Endothelial cell of umbilical vein (primary cell): ENCODE measurements at regions not wholly inside any gene's neighbourhood (a gene's known extent, or its start where the extent isn't known, plus 50 kb on each side); places are given as distances from the start of the nearest gene placed in this dataset.

Experiments
- BruUV-seq: library from RNA; stranded (reverse); fragments of 400-500 nt; replicated peaks from 2 replicates; lab custom pipeline; 2021; lab: Mats Ljungman, UMichigan
- CTCF ChIA-PET: fragments of 300-600, 350-600 bp; sonication (Branson Sonifier 250); formaldehyde crosslinking; loops from one replicate; lab custom pipeline; 2021; ENCODE audit warnings: antibody characterized with exemption, inconsistent platforms; lab: Charles Lee
- POLR2A ChIA-PET: fragments of 300-600, 350-600 bp; sonication (Branson Sonifier 250); formaldehyde crosslinking; loops from one replicate; lab custom pipeline; 2021; ENCODE audit warnings: antibody characterized with exemption, inconsistent platforms; lab: Charles Lee
- DNase-seq: peaks from one replicate; pipeline ENCODE4 v3.0.0-alpha.2; 2011; ENCODE audit warnings: low read depth, low spot score
- FAIRE-seq: peaks from 2 replicates; lab custom pipeline; 2011; peaks lifted over from hg19 to GRCh38; lab: Jason Lieb, UNC
- H2AFZ ChIP-seq: 2 replicates; pipeline ENCODE4 v1.6.0; 2012; ENCODE audit warnings: low read depth, low read length, control low read depth, inconsistent platforms
- H3K27ac ChIP-seq: 2 replicates; pipeline ENCODE4 v1.5.1; 2011; ENCODE audit warnings: low read depth, mild to moderate bottlenecking, control low read depth, low read length, moderate library complexity; ENCODE audit not compliant: insufficient read depth
- H3K27me3 ChIP-seq, 2 experiments: 2 replicates each; pipeline versions ENCODE4 v1.6.0 to v1.6.1; 2011; ENCODE audit warnings: low read length in 2 of 2, mixed read lengths in 1 of 2; ENCODE audit not compliant: control insufficient read depth in 2 of 2, insufficient read depth in 2 of 2
- H3K36me3 ChIP-seq, 2 experiments: 2 replicates in 1 of 2; 3 replicates in 1 of 2; pipeline ENCODE4 v1.5.1; 2011; ENCODE audit warnings: low read length in 2 of 2, mild to moderate bottlenecking in 1 of 2, moderate library complexity in 1 of 2; ENCODE audit not compliant: control insufficient read depth in 2 of 2, insufficient read depth in 2 of 2; ENCODE audit errors: extremely low read depth in 1 of 2
- H3K4me1 ChIP-seq: 3 replicates; pipeline ENCODE4 v1.5.1; 2011; ENCODE audit warnings: mild to moderate bottlenecking, low read length; ENCODE audit not compliant: control insufficient read depth, insufficient read depth; ENCODE audit errors: extremely low read depth
- H3K4me2 ChIP-seq: 2 replicates; pipeline ENCODE4 v1.6.1; 2011; ENCODE audit warnings: low read length, control low read depth, mixed read lengths; ENCODE audit not compliant: insufficient read depth
- H3K4me3 ChIP-seq, 3 experiments: fragments of 200-600 bp in 1 of 3; sonication (generic), shearing (Covaris generic) in 1 of 3; replicated peaks in 1 of 3; 2 replicates each; pipeline ENCODE4 v1.5.1; 2011 to 2016; ENCODE audit warnings: control low read depth in 3 of 3, low read length in 3 of 3, mild to moderate bottlenecking in 2 of 3, inconsistent platforms in 1 of 3, low read depth in 1 of 3, moderate library complexity in 1 of 3; ENCODE audit not compliant: insufficient read depth in 1 of 3
- H3K79me2 ChIP-seq: 2 replicates; pipeline ENCODE4 v1.6.0; 2012; ENCODE audit warnings: low read length, inconsistent platforms; ENCODE audit not compliant: control insufficient read depth, insufficient read depth
- H3K9ac ChIP-seq: replicated peaks from 2 replicates; pipeline ENCODE3; 2011; ENCODE audit warnings: low read length, control low read depth; ENCODE audit not compliant: insufficient read depth; ENCODE audit errors: extremely low read depth
- H3K9me1 ChIP-seq: replicated peaks from 3 replicates; pipeline ENCODE4 v1.6.0; 2011; ENCODE audit warnings: mild to moderate bottlenecking, low read length; ENCODE audit not compliant: control insufficient read depth, insufficient read depth; ENCODE audit errors: extremely low read depth
- H3K9me3 ChIP-seq: replicated peaks from 2 replicates; pipeline ENCODE4 v1.5.1; 2012; ENCODE audit warnings: low read length, inconsistent platforms; ENCODE audit not compliant: control insufficient read depth, insufficient read depth
- H4K20me1 ChIP-seq: replicated peaks from 2 replicates; pipeline ENCODE3; 2011; ENCODE audit warnings: mild to moderate bottlenecking, low read length; ENCODE audit not compliant: control insufficient read depth, insufficient read depth; ENCODE audit errors: extremely low read depth
- EZH2 ChIP-seq: IDR thresholded peaks from 2 replicates; pipeline ENCODE4 v1.6.1; 2012; ENCODE audit warnings: borderline replicate concordance, low read depth, mild to moderate bottlenecking, moderate library complexity, low read length, inconsistent platforms; ENCODE audit not compliant: severe bottlenecking
- FOS ChIP-seq: IDR thresholded peaks from 2 replicates; pipeline ENCODE4 v1.6.1; 2011; ENCODE audit warnings: mild to moderate bottlenecking, low read length, moderate library complexity, borderline replicate concordance; ENCODE audit not compliant: insufficient read depth
- GATA2 ChIP-seq: IDR thresholded peaks from 2 replicates; pipeline ENCODE4 v1.7.0; 2011; ENCODE audit warnings: low read depth, mild to moderate bottlenecking, moderate library complexity, mixed read lengths, low read length; ENCODE audit not compliant: insufficient read length, insufficient read depth
- JUN ChIP-seq: IDR thresholded peaks from 2 replicates; pipeline ENCODE4 v1.6.1; 2011; ENCODE audit warnings: borderline replicate concordance, low read depth; ENCODE audit not compliant: insufficient read length, insufficient read depth
- MAX ChIP-seq: IDR thresholded peaks from 2 replicates; pipeline ENCODE4 v1.6.1; 2011; ENCODE audit not compliant: insufficient read depth, insufficient read length
- MYC ChIP-seq: IDR thresholded peaks from one replicate; pipeline ENCODE4 v1.6.1; 2011; ENCODE audit warnings: mild to moderate bottlenecking, low read depth, low read length
- POLR2A ChIP-seq: IDR thresholded peaks from 2 replicates; pipeline ENCODE4 v1.6.1; 2012; ENCODE audit warnings: low read depth, mild to moderate bottlenecking, control low read depth, low read length
- POLR2AphosphoS5 ChIP-seq: IDR thresholded peaks from 2 replicates; pipeline ENCODE4 v1.6.1; 2012; ENCODE audit warnings: low read depth, mild to moderate bottlenecking, control low read depth, low read length, moderate library complexity; ENCODE audit not compliant: insufficient read depth
- dilution Hi-C: fragments of 300-500 bp; cut with MboI; formaldehyde crosslinking; loops from one replicate; pipeline ENCODE4 v1.15.0; 2019; ENCODE audit warnings: low sequenced_read_pairs; ENCODE audit not compliant: extremely low pct_ligation_motif_present
- intact Hi-C: fragments of 100-400 bp; cut with micrococcal nuclease; formaldehyde crosslinking; loops from one replicate; pipeline ENCODE4 v1.10.0; 2022
- TF ChIP-seq, protein P1 (sequence below), 2 donors: IDR thresholded peaks; 1 replicate in 1 of 2; 2 replicates in 1 of 2; pipeline ENCODE4 v1.5.1; 2011; ENCODE audit warnings: low read length in 2 of 2, mild to moderate bottlenecking in 2 of 2, moderate library complexity in 2 of 2, control low read depth in 1 of 2, inconsistent platforms in 1 of 2, low read depth in 1 of 2; ENCODE audit not compliant: insufficient read depth in 1 of 2; ENCODE audit errors: extremely low read depth in 1 of 2

DNA sequence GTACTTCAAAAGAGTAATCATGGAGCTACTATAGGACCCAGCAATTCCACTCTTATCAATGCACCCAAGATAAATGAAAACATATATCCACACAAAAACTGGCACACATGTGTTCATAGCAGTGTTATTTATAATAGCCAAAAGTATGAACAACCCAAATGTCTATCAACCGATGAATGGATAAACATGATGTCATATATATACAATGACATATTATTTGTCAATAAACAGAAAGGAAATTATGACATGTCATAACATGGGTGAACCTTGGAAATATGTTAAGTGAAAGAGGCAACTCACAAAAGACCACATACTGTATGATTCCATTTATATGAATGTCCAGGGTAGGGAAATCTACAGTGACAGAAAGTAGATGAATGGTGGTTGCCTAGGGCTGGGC lies 347.1 kb upstream of the DDHD1 start:
- Histone ChIP-seq H3K36me3 (no peaks in the 10 kb centered on the region), H3K4me3 (no peak overlapping the region), H3K9me1 (no peaks in the 10 kb centered on the region), H3K9me3 (no peaks in the 10 kb centered on the region), H2AFZ (no peak overlapping the region), H3K27me3 (peaks cover 6 to 9% of the 10 kb centered on the region in 2 experiments), H3K79me2 (no peaks in the 10 kb centered on the region), H4K20me1 (no peaks in the 10 kb centered on the region), H3K9ac (no peak overlapping the region), H3K4me1 (no peaks in the 10 kb centered on the region), H3K27ac (no peak overlapping the region), H3K4me2 (no peak overlapping the region)
- POLR2A ChIA-PET: no interaction called here
- no TSS peak for BruUV-seq
- dilution Hi-C loops (no loop called here), intact Hi-C loops (no loop called here)
- no peak for FAIRE-seq
- no peak for TF ChIP-seq FOS
- no peak for DNase-seq
- CTCF ChIA-PET: no interaction called here

DNA sequence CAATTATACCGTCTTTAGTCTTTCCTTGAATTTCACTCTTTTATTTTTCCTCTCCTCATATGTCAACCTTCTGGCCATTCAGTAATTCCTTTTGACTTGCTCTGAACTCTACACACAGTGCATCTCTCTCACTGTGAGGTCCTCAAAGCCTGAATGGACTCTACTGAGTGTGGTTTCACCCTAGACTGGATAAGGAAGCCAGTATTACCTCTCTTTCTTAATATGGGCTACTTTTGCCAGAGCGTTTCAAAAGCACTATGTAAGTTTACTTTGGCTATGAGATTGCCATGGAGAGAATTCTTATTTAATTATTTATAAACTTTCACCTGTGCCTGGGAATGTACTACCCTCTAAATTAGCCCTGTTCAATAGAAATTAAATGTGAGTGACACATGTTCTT lies 343.5 kb upstream of the DDHD1 start:
- Histone ChIP-seq H3K9ac (no peak overlapping the region), H3K4me3 (no peak overlapping the region), H2AFZ (no peak overlapping the region), H3K4me2 (no peak overlapping the region), H3K36me3 (no peaks in the 10 kb centered on the region), H3K79me2 (no peaks in the 10 kb centered on the region), H3K27me3 (peaks cover 3 to 7% of the 10 kb centered on the region in 2 experiments), H3K9me3 (no peaks in the 10 kb centered on the region), H3K27ac (no peak overlapping the region), H3K9me1 (no peaks in the 10 kb centered on the region), H4K20me1 (no peaks in the 10 kb centered on the region), H3K4me1 (no peaks in the 10 kb centered on the region)
- intact Hi-C loops: no loop called here
- ChIA-PET CTCF (no interaction called here), POLR2A (no interaction called here)
- dilution Hi-C loops: no loop called here
- BruUV-seq: no TSS peak
- no peak for DNase-seq
- FAIRE-seq: no peak
- no peak for TF ChIP-seq JUN
- no peak for TF ChIP-seq FOS
- TF ChIP-seq MYC: no peak
- no peak for TF ChIP-seq POLR2AphosphoS5
- no peak for TF ChIP-seq GATA2
- no peak for TF ChIP-seq POLR2A
- no peak for TF ChIP-seq EZH2
- TF ChIP-seq, protein P1, sequence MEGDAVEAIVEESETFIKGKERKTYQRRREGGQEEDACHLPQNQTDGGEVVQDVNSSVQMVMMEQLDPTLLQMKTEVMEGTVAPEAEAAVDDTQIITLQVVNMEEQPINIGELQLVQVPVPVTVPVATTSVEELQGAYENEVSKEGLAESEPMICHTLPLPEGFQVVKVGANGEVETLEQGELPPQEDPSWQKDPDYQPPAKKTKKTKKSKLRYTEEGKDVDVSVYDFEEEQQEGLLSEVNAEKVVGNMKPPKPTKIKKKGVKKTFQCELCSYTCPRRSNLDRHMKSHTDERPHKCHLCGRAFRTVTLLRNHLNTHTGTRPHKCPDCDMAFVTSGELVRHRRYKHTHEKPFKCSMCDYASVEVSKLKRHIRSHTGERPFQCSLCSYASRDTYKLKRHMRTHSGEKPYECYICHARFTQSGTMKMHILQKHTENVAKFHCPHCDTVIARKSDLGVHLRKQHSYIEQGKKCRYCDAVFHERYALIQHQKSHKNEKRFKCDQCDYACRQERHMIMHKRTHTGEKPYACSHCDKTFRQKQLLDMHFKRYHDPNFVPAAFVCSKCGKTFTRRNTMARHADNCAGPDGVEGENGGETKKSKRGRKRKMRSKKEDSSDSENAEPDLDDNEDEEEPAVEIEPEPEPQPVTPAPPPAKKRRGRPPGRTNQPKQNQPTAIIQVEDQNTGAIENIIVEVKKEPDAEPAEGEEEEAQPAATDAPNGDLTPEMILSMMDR (IDR thresholded peaks at IDR 0.05; ENCODE audit: extremely low read depth in 1 of 2, insufficient read depth in 1 of 2, low read depth in 1 of 2, low read length in 2 of 2): no peak
- TF ChIP-seq MAX: no peak
